ENCODE measurements at regions not wholly inside any gene's neighbourhood (a gene's known extent, or its start where the extent isn't known, plus 50 kb on each side); places are given as distances from the start of the nearest gene placed in this dataset.

DNA sequence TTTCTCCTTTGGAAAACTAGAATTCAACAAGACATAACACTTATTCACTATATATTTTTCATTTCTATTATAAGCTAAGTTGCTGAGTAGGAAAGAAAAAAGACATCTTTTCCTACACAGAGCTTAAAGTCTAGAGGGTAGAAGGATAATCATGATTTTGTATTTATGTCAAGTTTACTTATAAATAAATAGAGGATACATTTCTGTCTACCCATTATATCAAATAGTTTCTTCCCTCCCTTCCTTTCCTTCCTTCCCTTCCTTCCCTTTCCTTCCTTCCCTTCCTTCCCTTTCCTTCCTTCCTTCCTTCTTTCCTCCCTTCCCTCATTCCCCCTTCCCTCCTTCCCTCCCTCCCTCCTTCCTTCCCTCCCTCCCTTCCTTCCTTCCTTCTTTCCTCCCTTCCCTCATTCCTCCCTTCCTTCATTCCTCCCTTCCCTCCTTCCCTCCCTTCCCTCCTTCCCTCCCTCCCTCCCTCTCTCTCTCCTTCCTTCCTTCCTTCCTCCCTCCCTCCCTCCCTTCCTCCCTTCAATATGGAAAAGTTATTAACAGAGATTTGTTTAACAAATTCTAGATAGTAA is 308.4 kb upstream of the COL3A1 start:
- no peak for DNase-seq (ENCODE audit: low read depth)
- no peak overlapping the region for H3K4me3 ChIP-seq (replicated peaks; ENCODE audit: low read depth, low read length)
- no peak for TF ChIP-seq CTCF (IDR thresholded peaks at IDR 0.05; ENCODE audit: low read length, missing control alignments)

- no peak for DNase-seq (ENCODE audit: low read depth)
- H3K4me3 ChIP-seq (replicated peaks; ENCODE audit: low read depth, low read length) = no peak overlapping the region
- TF ChIP-seq CTCF (IDR thresholded peaks at IDR 0.05; ENCODE audit: low read length, missing control alignments) = no peak
These were observed 307.7 kb upstream of the COL3A1 start for GRCh38 chr2:188666503-188666902.

- peak; percentile 94 for DNase-seq (ENCODE audit: low read depth)
- no peak overlapping the region for H3K4me3 ChIP-seq (replicated peaks; ENCODE audit: low read depth, low read length)
- no peak for TF ChIP-seq CTCF (IDR thresholded peaks at IDR 0.05; ENCODE audit: low read length, missing control alignments)
These were observed 306.0 kb upstream of the COL3A1 start for GRCh38 chr2:188668017-188668680.

DNA sequence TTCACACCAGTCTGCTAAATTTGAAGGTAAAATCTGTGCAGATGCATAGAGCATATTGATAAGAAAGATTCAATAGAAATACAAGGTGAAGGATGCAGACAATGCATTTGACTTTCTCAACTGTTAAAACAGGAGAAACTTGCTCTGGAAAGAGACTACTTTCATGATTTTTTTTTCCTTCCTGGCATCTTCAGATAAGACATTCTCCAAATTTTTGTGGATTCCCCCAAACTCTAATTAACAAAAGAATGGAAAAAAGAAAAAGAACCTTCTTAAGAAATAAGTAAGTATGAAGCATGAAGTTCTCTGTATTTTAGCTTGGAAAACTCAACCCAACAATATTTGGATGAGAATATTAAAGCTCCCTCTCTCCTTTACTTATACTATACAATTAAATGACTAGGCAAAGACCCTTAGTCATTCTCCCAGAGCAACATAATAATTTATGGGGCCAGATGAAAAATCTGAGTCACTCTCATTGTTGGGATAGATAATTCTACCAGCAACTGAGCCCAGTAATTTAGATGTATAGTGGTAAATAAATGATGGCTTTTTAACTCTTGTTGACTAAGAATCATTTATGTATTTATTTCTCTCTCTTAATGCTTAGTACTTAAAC is 298.7 kb upstream of the COL3A1 start:
- TF ChIP-seq CTCF (IDR thresholded peaks at IDR 0.05; ENCODE audit: low read length, missing control alignments) = no peak

GRCh38 chr2:188676010-188676400 is 298.2 kb upstream of the COL3A1 start:
- no peak for TF ChIP-seq CTCF (IDR thresholded peaks at IDR 0.05; ENCODE audit: low read length, missing control alignments)
- H3K4me3 ChIP-seq (replicated peaks; ENCODE audit: low read depth, low read length) = no peak overlapping the region
- peak; percentile 57 for DNase-seq (ENCODE audit: low read depth)

More for the DNA sequence above, 298.7 kb upstream of the COL3A1 start:
- H3K4me3 ChIP-seq (replicated peaks; ENCODE audit: low read depth, low read length) = no peak overlapping the region
- DNase-seq (ENCODE audit: low read depth) = peak; percentile 49

- no peak for DNase-seq (ENCODE audit: low read depth)
- H3K4me3 ChIP-seq (replicated peaks; ENCODE audit: low read depth, low read length) = no peak overlapping the region
- TF ChIP-seq CTCF (IDR thresholded peaks at IDR 0.05; ENCODE audit: low read length, missing control alignments) = no peak
These were observed 297.0 kb upstream of the COL3A1 start for GRCh38 chr2:188677142-188677541.
